IPS DF 6.9 (cell line): ENCODE measurements at regions not wholly inside any gene's neighbourhood (a gene's known extent, or its start where the extent isn't known, plus 50 kb on each side); places are given as distances from the start of the nearest gene placed in this dataset.

Experiments used
- DNase-seq: peaks from one replicate; pipeline ENCODE4 v3.0.0-alpha.2; 2013; ENCODE audit warnings: low read depth, low spot score
- H3K27ac ChIP-seq: one replicate; pipeline ENCODE4 v1.5.1; 2013; ENCODE audit warnings: low read length, control low read depth
- H3K27me3 ChIP-seq: 2 replicates; pipeline ENCODE4 v1.6.1; 2013; ENCODE audit warnings: mild to moderate bottlenecking, low read length; ENCODE audit not compliant: control insufficient read depth, insufficient read depth
- H3K36me3 ChIP-seq: 2 replicates; pipeline ENCODE4 v1.6.1; 2013; ENCODE audit warnings: low read length; ENCODE audit not compliant: control insufficient read depth, insufficient read depth
- H3K4me1 ChIP-seq: 2 replicates; pipeline ENCODE4 v1.6.1; 2013; ENCODE audit warnings: low read length; ENCODE audit not compliant: control insufficient read depth, insufficient read depth
- H3K4me3 ChIP-seq: 2 replicates; pipeline ENCODE4 v1.5.1; 2013; ENCODE audit warnings: mild to moderate bottlenecking, low read length
- H3K9me3 ChIP-seq: 2 replicates; pipeline ENCODE4 v1.6.1; 2013; ENCODE audit warnings: low read length, inconsistent platforms; ENCODE audit not compliant: control insufficient read depth, insufficient read depth
- WGBS: extraction: QIAGEN DNeasy Blood & Tissue Kit; methylation state at CpG from one replicate; pipeline ENCODE4 v1.1.7; 2013; ENCODE audit warnings: mixed read lengths, missing lambda C conversion rate; ENCODE audit not compliant: insufficient read length, insufficient coverage; 5-methylcytosine and 5-hydroxymethylcytosine counted together

DNA sequence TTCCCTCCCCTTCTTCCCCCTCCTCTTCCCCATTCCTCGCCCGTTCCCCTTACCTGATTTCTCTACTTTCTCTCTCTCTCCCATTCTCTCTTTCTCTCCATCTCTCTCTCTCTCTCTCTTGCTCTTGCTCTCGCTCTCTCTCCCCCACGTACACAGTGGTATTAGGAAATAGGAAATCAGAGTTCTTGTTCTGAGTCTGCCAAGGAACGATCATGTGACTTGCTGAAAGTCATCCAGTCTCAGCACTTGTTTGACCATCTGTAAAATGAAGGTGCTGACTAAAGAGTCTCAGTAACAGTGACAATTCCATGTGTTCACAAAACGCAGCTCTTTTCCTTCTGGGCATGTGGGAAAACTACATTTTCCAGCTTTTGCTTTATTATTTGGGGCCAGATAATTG, 445.0 kb upstream of the TGFBR2 start:
- DNase-seq, result no peak
- 100% methylated on average over 2 of the region's 6 CpGs for WGBS
- H3K4me1 ChIP-seq, result no peaks in the 10 kb centered on the region
- H3K4me3 ChIP-seq, result no peak overlapping the region
- H3K27ac ChIP-seq, result no peak overlapping the region
- no peaks in the 10 kb centered on the region for H3K9me3 ChIP-seq
- no peaks in the 10 kb centered on the region for H3K27me3 ChIP-seq
- no peaks in the 10 kb centered on the region for H3K36me3 ChIP-seq

DNA sequence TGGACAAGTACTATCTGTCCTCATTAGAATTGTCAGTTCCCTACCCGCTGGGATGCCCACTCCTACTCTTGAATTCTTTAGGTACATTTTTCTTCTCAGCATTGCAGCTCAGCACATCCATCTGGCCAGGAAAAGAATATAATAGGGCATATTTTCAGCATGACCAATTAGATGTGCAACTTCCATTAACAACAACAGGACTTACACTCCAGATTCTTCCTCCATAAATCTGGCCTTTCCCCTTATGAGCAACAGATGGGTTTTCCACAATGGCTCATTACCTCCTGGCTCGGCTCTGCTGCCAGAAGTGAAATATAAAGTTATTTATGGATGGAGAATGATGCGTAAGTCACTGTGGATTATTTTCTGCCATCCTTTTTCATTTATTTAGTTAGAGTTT, 443.8 kb upstream of the TGFBR2 start:
- no CpG with 5 or more reads among the region's 3 CpGs for WGBS
- no peak for DNase-seq
- Histone ChIP-seq H3K4me3 (no peak overlapping the region), H3K27me3 (no peaks in the 10 kb centered on the region), H3K36me3 (no peaks in the 10 kb centered on the region), H3K27ac (no peak overlapping the region), H3K4me1 (no peaks in the 10 kb centered on the region), H3K9me3 (no peaks in the 10 kb centered on the region)

DNA sequence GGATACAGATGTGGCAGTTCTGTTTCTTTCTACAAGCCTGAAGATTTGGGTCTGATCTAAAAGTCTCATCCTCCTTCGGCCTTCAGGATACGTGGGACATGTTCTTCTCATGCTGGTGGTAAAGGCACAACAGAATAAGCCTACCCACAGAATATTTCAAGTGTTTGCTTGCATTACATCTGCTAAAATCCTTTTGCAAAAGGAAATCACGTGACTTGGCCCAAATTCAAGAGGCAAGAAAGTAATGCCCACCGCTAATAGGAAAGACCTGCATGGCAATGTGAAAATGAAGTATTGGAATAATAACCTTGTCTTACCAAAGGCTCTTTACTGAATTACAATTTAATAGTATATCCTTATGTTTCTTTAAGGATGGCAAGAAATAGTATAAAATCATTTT, 439.9 kb upstream of the TGFBR2 start:
- Histone ChIP-seq H3K27ac (no peak overlapping the region), H3K27me3 (no peaks in the 10 kb centered on the region), H3K9me3 (no peaks in the 10 kb centered on the region), H3K36me3 (no peaks in the 10 kb centered on the region), H3K4me1 (no peaks in the 10 kb centered on the region), H3K4me3 (no peak overlapping the region)
- no peak for DNase-seq
- WGBS, result no CpG with 5 or more reads among the region's 4 CpGs

DNA sequence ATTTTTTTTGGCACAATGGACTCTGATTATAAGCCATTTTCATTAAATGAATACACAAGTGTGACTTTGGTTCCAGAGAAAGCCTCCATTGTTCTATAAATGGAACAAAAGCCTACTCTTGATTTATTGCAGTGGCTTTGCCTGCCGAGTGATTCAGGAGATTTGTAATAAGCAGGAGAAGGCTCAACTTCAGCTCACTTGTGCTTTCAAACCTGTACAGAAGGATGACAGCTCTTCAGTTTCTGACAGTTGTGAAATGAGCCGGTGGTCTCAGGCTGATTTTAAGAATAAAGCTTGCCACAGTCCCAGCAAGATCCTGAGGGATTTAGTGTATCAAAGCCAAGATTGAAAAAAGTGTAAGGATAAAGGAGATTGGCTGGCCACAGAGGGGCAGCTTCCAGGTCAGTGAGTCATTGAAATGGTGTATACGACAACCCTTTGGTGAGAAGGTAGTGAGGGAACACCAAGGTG, 438.8 kb upstream of the TGFBR2 start:
- no CpG with 5 or more reads among the region's 3 CpGs for WGBS
- no peaks in the 10 kb centered on the region for H3K4me1 ChIP-seq
- H3K27ac ChIP-seq, result no peak overlapping the region
- no peaks in the 10 kb centered on the region for H3K9me3 ChIP-seq
- H3K36me3 ChIP-seq, result no peaks in the 10 kb centered on the region
- no peak for DNase-seq
- H3K27me3 ChIP-seq, result no peaks in the 10 kb centered on the region
- H3K4me3 ChIP-seq, result no peak overlapping the region

DNA sequence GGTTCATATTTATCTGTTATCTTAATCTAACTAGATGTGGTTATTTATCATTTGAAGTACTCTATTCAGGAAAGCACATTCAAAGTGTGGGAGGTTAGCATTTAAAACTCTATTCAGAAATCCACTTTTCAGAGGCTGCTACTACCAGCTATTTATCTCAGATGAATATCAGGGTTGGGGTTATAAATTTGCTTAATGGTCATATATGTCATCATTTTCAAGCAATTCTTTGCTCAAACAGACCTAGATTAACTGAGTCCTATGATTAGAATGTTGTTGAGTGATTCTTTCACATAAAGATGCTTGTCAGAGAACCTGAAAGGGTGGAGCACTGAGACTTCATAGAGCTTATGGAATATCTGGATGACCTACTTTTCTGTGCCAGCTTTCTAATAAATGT, 436.9 kb upstream of the TGFBR2 start:
- Histone ChIP-seq H3K36me3 (no peaks in the 10 kb centered on the region), H3K4me3 (no peak overlapping the region), H3K4me1 (no peaks in the 10 kb centered on the region), H3K9me3 (no peaks in the 10 kb centered on the region), H3K27ac (no peak overlapping the region), H3K27me3 (no peaks in the 10 kb centered on the region)
- no peak for DNase-seq

DNA sequence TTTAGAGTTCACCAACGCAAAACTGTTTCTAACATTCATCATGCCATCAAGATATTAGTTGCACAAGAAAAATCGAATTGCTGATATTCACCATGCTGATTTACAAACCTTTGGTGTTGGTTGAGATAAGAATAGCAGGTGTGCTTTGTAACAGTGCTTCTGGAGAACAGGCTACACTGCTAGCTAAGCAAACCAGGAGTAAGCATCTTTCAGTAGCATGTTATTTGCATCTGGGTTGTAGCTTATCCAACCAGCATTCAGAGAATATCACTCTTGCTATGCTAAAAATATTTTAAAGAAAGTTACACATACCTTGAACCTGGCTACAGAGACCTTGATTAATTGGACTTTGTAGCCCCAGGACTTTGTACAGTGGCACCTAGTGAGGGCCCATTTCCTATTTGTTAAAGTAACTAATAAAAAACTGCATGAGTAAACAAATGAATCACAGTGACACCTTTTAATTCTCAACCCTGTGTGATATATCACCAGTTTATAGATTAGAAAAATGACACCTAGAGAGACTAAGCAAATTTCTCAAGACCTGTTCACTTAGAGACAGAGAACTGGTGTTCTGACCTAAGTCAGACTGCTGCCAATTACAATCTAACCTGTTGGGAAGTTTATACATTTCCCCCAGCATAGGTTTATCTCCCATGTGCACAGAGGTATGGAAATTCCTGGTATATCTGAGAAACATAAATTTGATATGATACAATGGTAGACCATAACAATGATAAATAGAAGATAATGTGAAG, 435.5 kb upstream of the TGFBR2 start:
- no CpG with 5 or more reads among the region's 2 CpGs for WGBS
- no peaks in the 10 kb centered on the region for H3K9me3 ChIP-seq
- no peak for DNase-seq
- H3K27ac ChIP-seq, result no peak overlapping the region
- H3K27me3 ChIP-seq, result no peaks in the 10 kb centered on the region
- H3K4me3 ChIP-seq, result no peak overlapping the region
- no peaks in the 10 kb centered on the region for H3K4me1 ChIP-seq
- H3K36me3 ChIP-seq, result no peaks in the 10 kb centered on the region

DNA sequence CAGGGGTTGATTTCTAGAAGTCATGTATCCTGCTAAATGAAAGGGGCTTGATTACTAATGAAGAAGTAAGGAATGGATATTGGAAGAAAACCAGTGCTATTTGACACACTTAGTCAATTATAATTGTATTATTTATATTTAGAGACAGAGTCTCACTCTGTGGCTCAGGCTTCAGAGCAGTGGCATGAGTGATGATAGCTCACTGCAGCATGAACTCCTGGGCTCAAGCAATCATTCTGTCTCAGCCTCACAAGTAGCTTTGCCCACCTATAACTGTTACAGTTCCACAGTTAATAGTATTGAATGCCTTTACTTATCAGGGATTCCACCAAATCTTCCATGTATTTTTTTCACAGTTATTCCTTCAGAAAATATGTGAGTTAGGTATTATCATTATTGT, 432.0 kb upstream of the TGFBR2 start:
- H3K27me3 ChIP-seq, result no peaks in the 10 kb centered on the region
- DNase-seq, result no peak

DNA sequence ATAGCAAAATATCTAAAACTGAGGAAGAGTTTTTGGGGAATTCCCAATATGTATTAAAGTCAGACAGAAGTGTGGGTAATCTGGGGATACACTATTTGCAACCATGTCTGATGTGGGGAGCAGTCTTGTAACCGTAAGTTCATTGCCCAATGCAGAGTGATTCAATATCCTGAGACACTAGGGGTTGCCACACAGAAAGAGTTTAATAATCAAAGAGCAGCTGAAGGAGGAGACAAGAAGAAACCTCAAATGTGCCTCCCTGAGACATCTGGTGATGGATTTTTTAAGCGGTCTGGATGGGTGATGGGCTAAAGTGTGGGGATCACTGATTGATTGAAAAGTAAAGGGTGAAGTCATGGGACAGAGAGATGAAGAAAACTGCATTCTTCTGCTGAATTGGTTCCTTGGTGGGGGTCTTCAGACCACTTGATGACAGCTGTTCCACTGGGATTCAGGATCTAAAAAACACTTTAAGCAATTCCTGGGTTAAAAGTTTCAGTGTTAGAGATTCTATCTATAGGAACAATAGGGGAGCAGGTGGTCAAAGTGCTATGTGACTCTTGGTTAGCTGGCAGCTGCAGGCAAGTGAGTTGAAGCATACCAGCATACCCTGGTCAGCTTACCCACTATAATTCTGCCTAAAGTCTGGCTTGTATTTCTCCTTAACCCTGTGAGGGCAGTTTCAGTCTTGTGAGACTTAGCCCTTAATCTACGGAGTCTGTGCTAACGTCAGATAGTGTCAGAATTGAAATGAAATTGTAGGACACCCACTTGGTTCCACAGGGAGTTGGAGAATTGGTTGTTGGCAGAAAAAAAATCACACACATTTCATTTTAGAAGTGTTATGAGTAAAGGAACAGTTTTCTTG, 425.9 kb upstream of the TGFBR2 start:
- Histone ChIP-seq H3K27me3 (no peaks in the 10 kb centered on the region), H3K27ac (no peak overlapping the region), H3K36me3 (no peaks in the 10 kb centered on the region), H3K9me3 (no peaks in the 10 kb centered on the region), H3K4me3 (no peak overlapping the region), H3K4me1 (no peaks in the 10 kb centered on the region)
- no CpG with 5 or more reads among the region's 4 CpGs for WGBS
- DNase-seq, result no peak

More for the DNA sequence above, 432.0 kb upstream of the TGFBR2 start:
- no peak overlapping the region for H3K4me3 ChIP-seq
- no peak overlapping the region for H3K27ac ChIP-seq
- no peaks in the 10 kb centered on the region for H3K36me3 ChIP-seq
- no peaks in the 10 kb centered on the region for H3K9me3 ChIP-seq
- no peaks in the 10 kb centered on the region for H3K4me1 ChIP-seq

DNA sequence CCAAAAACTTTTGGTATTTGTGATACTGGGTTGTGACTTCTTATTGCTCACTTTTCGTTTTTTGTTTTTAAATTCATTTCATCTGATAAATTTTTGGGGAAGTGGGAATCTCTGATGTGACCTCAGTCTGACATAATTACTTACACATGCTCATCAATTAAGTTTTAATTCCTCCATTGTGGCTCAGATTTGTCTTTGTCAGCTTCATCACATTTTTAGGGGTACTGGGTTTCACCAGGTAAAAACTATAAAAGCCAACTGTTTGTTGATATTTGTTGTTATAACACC, 425.3 kb upstream of the TGFBR2 start:
- Histone ChIP-seq H3K4me3 (no peak overlapping the region), H3K4me1 (no peaks in the 10 kb centered on the region), H3K9me3 (no peaks in the 10 kb centered on the region), H3K27me3 (no peaks in the 10 kb centered on the region), H3K36me3 (no peaks in the 10 kb centered on the region), H3K27ac (no peak overlapping the region)
- DNase-seq, result no peak
- no CpG with 5 or more reads among the region's 1 CpG for WGBS

DNA sequence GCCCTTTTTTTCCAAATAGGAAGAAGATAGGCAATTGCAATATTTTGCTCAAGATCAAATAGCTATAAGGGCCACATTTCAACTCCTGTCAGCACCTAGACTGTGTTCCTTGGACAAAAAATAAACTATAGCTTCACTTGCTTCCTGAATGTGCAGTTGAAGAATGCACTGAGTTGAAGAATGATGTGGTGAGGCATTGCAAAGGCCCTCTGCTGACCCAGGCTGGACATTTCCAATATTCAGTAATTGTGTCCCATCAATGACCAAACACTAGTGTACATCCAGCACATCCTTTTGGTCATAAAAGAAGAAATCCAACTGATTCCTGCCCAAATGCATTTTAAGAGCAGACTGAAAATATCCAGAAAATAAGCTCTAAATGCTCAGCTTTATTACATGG, 424.8 kb upstream of the TGFBR2 start:
- no peaks in the 10 kb centered on the region for H3K9me3 ChIP-seq
- DNase-seq, result no peak
- no peaks in the 10 kb centered on the region for H3K27me3 ChIP-seq
- no peaks in the 10 kb centered on the region for H3K36me3 ChIP-seq
- no peaks in the 10 kb centered on the region for H3K4me1 ChIP-seq
- H3K4me3 ChIP-seq, result no peak overlapping the region
- H3K27ac ChIP-seq, result no peak overlapping the region

DNA sequence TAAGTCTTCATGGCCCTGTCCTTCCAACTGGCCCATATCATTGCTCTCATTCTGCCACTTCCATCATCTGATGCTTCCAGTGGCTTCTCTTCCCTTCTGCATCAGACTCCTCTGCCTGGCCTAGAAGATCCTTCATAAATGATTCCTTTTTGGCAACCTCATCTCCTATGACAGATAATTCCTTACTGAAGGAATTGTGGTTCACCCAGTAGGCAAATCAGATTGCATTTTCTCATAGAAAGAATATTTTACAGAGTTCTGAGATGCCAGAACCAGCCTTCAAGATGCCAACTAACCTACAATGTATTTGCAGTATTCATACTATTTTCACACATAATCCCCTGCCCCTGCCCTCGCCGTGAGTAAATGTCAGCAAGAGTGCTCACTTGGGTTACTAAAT, 423.0 kb upstream of the TGFBR2 start:
- no peaks in the 10 kb centered on the region for H3K4me1 ChIP-seq
- no peaks in the 10 kb centered on the region for H3K9me3 ChIP-seq
- no peak overlapping the region for H3K4me3 ChIP-seq
- H3K36me3 ChIP-seq, result no peaks in the 10 kb centered on the region
- no peaks in the 10 kb centered on the region for H3K27me3 ChIP-seq
- H3K27ac ChIP-seq, result no peak overlapping the region
- WGBS, result no CpG with 5 or more reads among the region's 2 CpGs
- DNase-seq, result no peak
